Fibroblast of skin of right quadriceps (primary cell): ENCODE measurements at regions not wholly inside any gene's neighbourhood (a gene's known extent, or its start where the extent isn't known, plus 50 kb on each side); places are given as distances from the start of the nearest gene placed in this dataset.

Source experiments
- DNase-seq: peaks from one replicate; pipeline ENCODE4 v3.0.0-alpha.2; 2013

GRCh38 chr15:46576646-46577395, 942.0 kb downstream of the SQOR start:
- no peak for DNase-seq

- no peak for DNase-seq
Measured at GRCh38 chr15:46577767-46578166, 942.9 kb downstream of the SQOR start.

- DNase-seq: no peak
Measured at GRCh38 chr15:46580487-46580886, 945.7 kb downstream of the SQOR start.

GRCh38 chr15:46580924-46581323, 946.1 kb downstream of the SQOR start:
- no peak for DNase-seq

GRCh38 chr15:46589088-46589487, 954.3 kb downstream of the SQOR start:
- DNase-seq: no peak

GRCh38 chr15:46591462-46591861, 956.6 kb downstream of the SQOR start:
- no peak for DNase-seq

- DNase-seq: no peak
Measured at GRCh38 chr15:46595016-46595415, 960.2 kb downstream of the SQOR start.

GRCh38 chr15:46607077-46607476, 972.2 kb downstream of the SQOR start:
- DNase-seq: no peak

- DNase-seq: no peak
Measured at GRCh38 chr15:46616033-46616432, 981.2 kb downstream of the SQOR start.

- no peak for DNase-seq
Measured at GRCh38 chr15:46617507-46617906, 982.7 kb downstream of the SQOR start.

GRCh38 chr15:46618984-46619383, 984.2 kb downstream of the SQOR start:
- DNase-seq: no peak

GRCh38 chr15:46620392-46621013, 985.7 kb downstream of the SQOR start:
- DNase-seq: no peak

- DNase-seq: no peak
Measured at GRCh38 chr15:46622851-46623250, 988.0 kb downstream of the SQOR start.

- peak; percentile 13 for DNase-seq
Measured at GRCh38 chr15:46636206-46636605, 1001.4 kb downstream of the SQOR start.

- DNase-seq: no peak
Measured at GRCh38 chr15:46644501-46645481, 1010.0 kb downstream of the SQOR start.

GRCh38 chr15:46646490-46646889, 1011.7 kb downstream of the SQOR start:
- DNase-seq: no peak

GRCh38 chr15:46647046-46647445, 1012.2 kb downstream of the SQOR start:
- DNase-seq: no peak

- DNase-seq: no peak
Measured at GRCh38 chr15:46652266-46652665, 1017.4 kb downstream of the SQOR start.

- no peak for DNase-seq
Measured at GRCh38 chr15:46654993-46655392, 1020.2 kb downstream of the SQOR start.

- no peak for DNase-seq
Measured at GRCh38 chr15:46660096-46660842, 1025.4 kb downstream of the SQOR start.

GRCh38 chr15:46670258-46670657, 1035.4 kb downstream of the SQOR start:
- DNase-seq: no peak

- DNase-seq: no peak
Measured at GRCh38 chr15:46671336-46671735, 1036.5 kb downstream of the SQOR start.

GRCh38 chr15:46672041-46672440, 1037.2 kb downstream of the SQOR start:
- no peak for DNase-seq
